Liver (tissue), 3 donors: ENCODE measurements at regions not wholly inside any gene's neighbourhood (a gene's known extent, or its start where the extent isn't known, plus 50 kb on each side); places are given as distances from the start of the nearest gene placed in this dataset.

ENCODE experiments used
- EGR1 ChIP-seq, 2 donors: IDR thresholded peaks; 2 replicates each; pipeline ENCODE4 v1.6.1; 2016 to 2018; ENCODE audit warnings: antibody characterized with exemption in 2 of 2, low read depth in 2 of 2
- FOXA1 ChIP-seq: IDR thresholded peaks from 2 replicates; pipeline ENCODE4 v1.6.1; 2016; ENCODE audit warnings: antibody characterized with exemption
- GABPA ChIP-seq, 2 donors: IDR thresholded peaks in 1 of 2; conservative IDR thresholded peaks in 1 of 2; 2 replicates each; pipeline ENCODE4 v1.6.1; 2016; ENCODE audit warnings: antibody characterized with exemption in 2 of 2, mild to moderate bottlenecking in 1 of 2, moderate library complexity in 1 of 2
- HNF4G ChIP-seq: IDR thresholded peaks from 2 replicates; pipeline ENCODE4 v1.6.1; 2016; ENCODE audit warnings: antibody characterized with exemption
- JUND ChIP-seq, 2 donors: IDR thresholded peaks; 2 replicates each; pipeline ENCODE4 v1.6.1; 2016; ENCODE audit warnings: antibody characterized with exemption in 2 of 2
- MAX ChIP-seq: IDR thresholded peaks from 2 replicates; pipeline ENCODE4 v1.6.1; 2016; ENCODE audit warnings: antibody characterized with exemption
- NR2F2 ChIP-seq: IDR thresholded peaks from 2 replicates; pipeline ENCODE4 v1.6.1; 2016; ENCODE audit warnings: antibody characterized with exemption
- RAD21 ChIP-seq, 2 donors: IDR thresholded peaks; 2 replicates each; pipeline ENCODE4 v1.6.1; 2016; ENCODE audit warnings: antibody characterized with exemption in 2 of 2, mild to moderate bottlenecking in 2 of 2
- TAF1 ChIP-seq: conservative IDR thresholded peaks from 2 replicates; pipeline ENCODE4 v1.6.1; 2016; ENCODE audit warnings: antibody characterized with exemption, mild to moderate bottlenecking
- YY1 ChIP-seq: IDR thresholded peaks from 2 replicates; pipeline ENCODE4 v1.6.1; 2016; ENCODE audit warnings: antibody characterized with exemption, mild to moderate bottlenecking
- TF ChIP-seq, protein P1 (sequence below): fragments of 150-350 bp; IDR thresholded peaks from 2 replicates; pipeline ENCODE4 v1.5.1; 2017; ENCODE audit warnings: improper control_type of control experiment, low read depth, low read length; ENCODE audit not compliant: missing input control
- TF ChIP-seq, protein P2 (sequence below): IDR thresholded peaks from 2 replicates; pipeline ENCODE4 v1.6.1; 2016; ENCODE audit warnings: antibody characterized with exemption
- TF ChIP-seq, protein P3 (sequence below): IDR thresholded peaks from 2 replicates; pipeline ENCODE4 v1.6.1; 2016; ENCODE audit warnings: antibody characterized with exemption
- TF ChIP-seq, protein P4 (sequence below): IDR thresholded peaks from 2 replicates; pipeline ENCODE4 v1.6.1; 2016; ENCODE audit warnings: antibody characterized with exemption, mild to moderate bottlenecking
- donor health status: healthy.
- donor health status: healthy.

DNA sequence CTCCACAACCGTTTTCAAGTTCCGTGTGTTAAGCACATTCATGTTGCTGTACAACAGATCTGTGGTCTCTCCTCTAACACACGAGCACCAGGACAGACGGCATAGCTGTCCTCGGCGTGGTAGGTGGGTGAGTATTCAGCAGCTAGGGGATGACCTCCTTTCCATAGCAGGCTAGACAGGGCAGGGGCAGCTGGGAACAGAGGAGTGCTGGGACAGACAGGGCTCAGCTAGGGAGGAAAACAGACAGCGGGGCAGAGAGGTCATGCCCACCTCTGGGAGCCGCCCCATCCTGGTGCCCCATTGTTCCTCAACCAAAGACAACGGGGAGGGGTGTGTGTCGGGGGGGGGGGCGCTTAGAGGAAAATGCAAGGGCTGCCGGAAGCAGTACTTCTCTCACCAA is 271.5 kb upstream of the FOXQ1 start:
- TF ChIP-seq, protein P1, sequence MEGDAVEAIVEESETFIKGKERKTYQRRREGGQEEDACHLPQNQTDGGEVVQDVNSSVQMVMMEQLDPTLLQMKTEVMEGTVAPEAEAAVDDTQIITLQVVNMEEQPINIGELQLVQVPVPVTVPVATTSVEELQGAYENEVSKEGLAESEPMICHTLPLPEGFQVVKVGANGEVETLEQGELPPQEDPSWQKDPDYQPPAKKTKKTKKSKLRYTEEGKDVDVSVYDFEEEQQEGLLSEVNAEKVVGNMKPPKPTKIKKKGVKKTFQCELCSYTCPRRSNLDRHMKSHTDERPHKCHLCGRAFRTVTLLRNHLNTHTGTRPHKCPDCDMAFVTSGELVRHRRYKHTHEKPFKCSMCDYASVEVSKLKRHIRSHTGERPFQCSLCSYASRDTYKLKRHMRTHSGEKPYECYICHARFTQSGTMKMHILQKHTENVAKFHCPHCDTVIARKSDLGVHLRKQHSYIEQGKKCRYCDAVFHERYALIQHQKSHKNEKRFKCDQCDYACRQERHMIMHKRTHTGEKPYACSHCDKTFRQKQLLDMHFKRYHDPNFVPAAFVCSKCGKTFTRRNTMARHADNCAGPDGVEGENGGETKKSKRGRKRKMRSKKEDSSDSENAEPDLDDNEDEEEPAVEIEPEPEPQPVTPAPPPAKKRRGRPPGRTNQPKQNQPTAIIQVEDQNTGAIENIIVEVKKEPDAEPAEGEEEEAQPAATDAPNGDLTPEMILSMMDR = no peak
- TF ChIP-seq YY1 (no peak), RAD21 (IDR thresholded peaks at IDR 0.05) (no peak), MAX (no peak), GABPA (IDR thresholded peaks at IDR 0.05 in 1 of 2, conservative IDR thresholded peaks at IDR 0.05 in 1 of 2) (no peak), HNF4G (no peak), TAF1 (no peak), EGR1 (IDR thresholded peaks at IDR 0.05; ENCODE audit: low read depth in 2 of 2) (no peak), JUND (IDR thresholded peaks at IDR 0.05) (no peak), FOXA1 (no peak), NR2F2 (no peak)
- TF ChIP-seq, protein P2, sequence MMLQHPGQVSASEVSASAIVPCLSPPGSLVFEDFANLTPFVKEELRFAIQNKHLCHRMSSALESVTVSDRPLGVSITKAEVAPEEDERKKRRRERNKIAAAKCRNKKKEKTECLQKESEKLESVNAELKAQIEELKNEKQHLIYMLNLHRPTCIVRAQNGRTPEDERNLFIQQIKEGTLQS = no peak
- TF ChIP-seq, protein P3, sequence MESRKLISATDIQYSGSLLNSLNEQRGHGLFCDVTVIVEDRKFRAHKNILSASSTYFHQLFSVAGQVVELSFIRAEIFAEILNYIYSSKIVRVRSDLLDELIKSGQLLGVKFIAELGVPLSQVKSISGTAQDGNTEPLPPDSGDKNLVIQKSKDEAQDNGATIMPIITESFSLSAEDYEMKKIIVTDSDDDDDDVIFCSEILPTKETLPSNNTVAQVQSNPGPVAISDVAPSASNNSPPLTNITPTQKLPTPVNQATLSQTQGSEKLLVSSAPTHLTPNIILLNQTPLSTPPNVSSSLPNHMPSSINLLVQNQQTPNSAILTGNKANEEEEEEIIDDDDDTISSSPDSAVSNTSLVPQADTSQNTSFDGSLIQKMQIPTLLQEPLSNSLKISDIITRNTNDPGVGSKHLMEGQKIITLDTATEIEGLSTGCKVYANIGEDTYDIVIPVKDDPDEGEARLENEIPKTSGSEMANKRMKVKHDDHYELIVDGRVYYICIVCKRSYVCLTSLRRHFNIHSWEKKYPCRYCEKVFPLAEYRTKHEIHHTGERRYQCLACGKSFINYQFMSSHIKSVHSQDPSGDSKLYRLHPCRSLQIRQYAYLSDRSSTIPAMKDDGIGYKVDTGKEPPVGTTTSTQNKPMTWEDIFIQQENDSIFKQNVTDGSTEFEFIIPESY = no peak
- TF ChIP-seq, protein P4, sequence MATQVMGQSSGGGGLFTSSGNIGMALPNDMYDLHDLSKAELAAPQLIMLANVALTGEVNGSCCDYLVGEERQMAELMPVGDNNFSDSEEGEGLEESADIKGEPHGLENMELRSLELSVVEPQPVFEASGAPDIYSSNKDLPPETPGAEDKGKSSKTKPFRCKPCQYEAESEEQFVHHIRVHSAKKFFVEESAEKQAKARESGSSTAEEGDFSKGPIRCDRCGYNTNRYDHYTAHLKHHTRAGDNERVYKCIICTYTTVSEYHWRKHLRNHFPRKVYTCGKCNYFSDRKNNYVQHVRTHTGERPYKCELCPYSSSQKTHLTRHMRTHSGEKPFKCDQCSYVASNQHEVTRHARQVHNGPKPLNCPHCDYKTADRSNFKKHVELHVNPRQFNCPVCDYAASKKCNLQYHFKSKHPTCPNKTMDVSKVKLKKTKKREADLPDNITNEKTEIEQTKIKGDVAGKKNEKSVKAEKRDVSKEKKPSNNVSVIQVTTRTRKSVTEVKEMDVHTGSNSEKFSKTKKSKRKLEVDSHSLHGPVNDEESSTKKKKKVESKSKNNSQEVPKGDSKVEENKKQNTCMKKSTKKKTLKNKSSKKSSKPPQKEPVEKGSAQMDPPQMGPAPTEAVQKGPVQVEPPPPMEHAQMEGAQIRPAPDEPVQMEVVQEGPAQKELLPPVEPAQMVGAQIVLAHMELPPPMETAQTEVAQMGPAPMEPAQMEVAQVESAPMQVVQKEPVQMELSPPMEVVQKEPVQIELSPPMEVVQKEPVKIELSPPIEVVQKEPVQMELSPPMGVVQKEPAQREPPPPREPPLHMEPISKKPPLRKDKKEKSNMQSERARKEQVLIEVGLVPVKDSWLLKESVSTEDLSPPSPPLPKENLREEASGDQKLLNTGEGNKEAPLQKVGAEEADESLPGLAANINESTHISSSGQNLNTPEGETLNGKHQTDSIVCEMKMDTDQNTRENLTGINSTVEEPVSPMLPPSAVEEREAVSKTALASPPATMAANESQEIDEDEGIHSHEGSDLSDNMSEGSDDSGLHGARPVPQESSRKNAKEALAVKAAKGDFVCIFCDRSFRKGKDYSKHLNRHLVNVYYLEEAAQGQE = no peak
